ENCODE measurements at regions not wholly inside any gene's neighbourhood (a gene's known extent, or its start where the extent isn't known, plus 50 kb on each side); places are given as distances from the start of the nearest gene placed in this dataset.

- no peak for ATAC-seq
- no peak for DNase-seq
- H3K36me3 Mint-ChIP-seq (ENCODE audit: low read depth) = no peaks in the 10 kb centered on the region
- CTCF ChIA-PET = no interaction called here
- H3K4me3 Mint-ChIP-seq = no peak overlapping the region
- H3K4me1 Mint-ChIP-seq (ENCODE audit: low read depth) = no peaks in the 10 kb centered on the region
- no peaks in the 10 kb centered on the region for H3K27me3 Mint-ChIP-seq (ENCODE audit: low read depth)
- peaks cover 6% of the 10 kb centered on the region for H3K9me3 Mint-ChIP-seq (ENCODE audit: insufficient read depth)
- POLR2A ChIA-PET = no interaction called here
- H3K27ac Mint-ChIP-seq = no peak overlapping the region
Measured at GRCh38 chr7:34371922-34372321, 286.1 kb upstream of the NPSR1 start.

- no peaks in the 10 kb centered on the region for H3K4me1 Mint-ChIP-seq (ENCODE audit: low read depth)
- peaks cover 6% of the 10 kb centered on the region for H3K9me3 Mint-ChIP-seq (ENCODE audit: insufficient read depth)
- H3K4me3 Mint-ChIP-seq = no peak overlapping the region
- H3K27ac Mint-ChIP-seq = no peak overlapping the region
- DNase-seq (no peak), ATAC-seq (no peak)
- POLR2A ChIA-PET = no interaction called here
- CTCF ChIA-PET = no interaction called here
- H3K36me3 Mint-ChIP-seq (ENCODE audit: low read depth) = no peaks in the 10 kb centered on the region
- H3K27me3 Mint-ChIP-seq (ENCODE audit: low read depth) = no peaks in the 10 kb centered on the region
Measured at GRCh38 chr7:34373940-34374339, 284.1 kb upstream of the NPSR1 start.

- H3K27ac Mint-ChIP-seq = no peak overlapping the region
- no peaks in the 10 kb centered on the region for H3K27me3 Mint-ChIP-seq (ENCODE audit: low read depth)
- ATAC-seq (no peak), DNase-seq (no peak)
- H3K4me1 Mint-ChIP-seq (ENCODE audit: low read depth) = no peaks in the 10 kb centered on the region
- H3K9me3 Mint-ChIP-seq (ENCODE audit: insufficient read depth) = peaks cover 24% of the 10 kb centered on the region
- no peaks in the 10 kb centered on the region for H3K36me3 Mint-ChIP-seq (ENCODE audit: low read depth)
- ChIA-PET CTCF (no interaction called here), POLR2A (no interaction called here)
- H3K4me3 Mint-ChIP-seq = no peak overlapping the region
Measured at GRCh38 chr7:34382166-34382893, 275.7 kb upstream of the NPSR1 start.

- ATAC-seq = no peak
- POLR2A ChIA-PET = no interaction called here
- Mint-ChIP-seq H3K27ac (no peak overlapping the region), H3K27me3 (ENCODE audit: low read depth) (no peaks in the 10 kb centered on the region), H3K4me1 (ENCODE audit: low read depth) (no peaks in the 10 kb centered on the region), H3K9me3 (ENCODE audit: insufficient read depth) (peaks cover 24% of the 10 kb centered on the region), H3K36me3 (ENCODE audit: low read depth) (no peaks in the 10 kb centered on the region), H3K4me3 (no peak overlapping the region)
- CTCF ChIA-PET = no interaction called here
- DNase-seq = no peak
Measured at GRCh38 chr7:34385384-34385783, 272.6 kb upstream of the NPSR1 start.

- no peak overlapping the region for H3K27ac Mint-ChIP-seq
- DNase-seq (no peak), ATAC-seq (no peak)
- ChIA-PET POLR2A (no interaction called here), CTCF (no interaction called here)
- no peaks in the 10 kb centered on the region for H3K27me3 Mint-ChIP-seq (ENCODE audit: low read depth)
- H3K4me1 Mint-ChIP-seq (ENCODE audit: low read depth) = no peaks in the 10 kb centered on the region
- no peaks in the 10 kb centered on the region for H3K36me3 Mint-ChIP-seq (ENCODE audit: low read depth)
- peaks cover 6% of the 10 kb centered on the region for H3K9me3 Mint-ChIP-seq (ENCODE audit: insufficient read depth)
- H3K4me3 Mint-ChIP-seq = no peak overlapping the region
Measured at GRCh38 chr7:34389332-34390078, 268.5 kb upstream of the NPSR1 start.

- Mint-ChIP-seq H3K27ac (no peak overlapping the region), H3K9me3 (ENCODE audit: insufficient read depth) (peaks cover 5% of the 10 kb centered on the region), H3K4me1 (ENCODE audit: low read depth) (no peaks in the 10 kb centered on the region), H3K36me3 (ENCODE audit: low read depth) (no peaks in the 10 kb centered on the region), H3K4me3 (no peak overlapping the region), H3K27me3 (ENCODE audit: low read depth) (no peaks in the 10 kb centered on the region)
- POLR2A ChIA-PET = no interaction called here
- CTCF ChIA-PET = no interaction called here
- no peak for ATAC-seq
- no peak for DNase-seq
Measured at GRCh38 chr7:34390103-34390502, 267.9 kb upstream of the NPSR1 start.

- peaks cover 5% of the 10 kb centered on the region for H3K9me3 Mint-ChIP-seq (ENCODE audit: insufficient read depth)
- POLR2A ChIA-PET = no interaction called here
- no peaks in the 10 kb centered on the region for H3K4me1 Mint-ChIP-seq (ENCODE audit: low read depth)
- DNase-seq = no peak
- no peaks in the 10 kb centered on the region for H3K27me3 Mint-ChIP-seq (ENCODE audit: low read depth)
- CTCF ChIA-PET = no interaction called here
- no peak for ATAC-seq
- H3K36me3 Mint-ChIP-seq (ENCODE audit: low read depth) = no peaks in the 10 kb centered on the region
- H3K4me3 Mint-ChIP-seq = no peak overlapping the region
- H3K27ac Mint-ChIP-seq = no peak overlapping the region
Measured at GRCh38 chr7:34392972-34393371, 265.0 kb upstream of the NPSR1 start.

- DNase-seq (no peak), ATAC-seq (no peak)
- H3K36me3 Mint-ChIP-seq (ENCODE audit: low read depth) = no peaks in the 10 kb centered on the region
- no peaks in the 10 kb centered on the region for H3K4me1 Mint-ChIP-seq (ENCODE audit: low read depth)
- H3K4me3 Mint-ChIP-seq = no peak overlapping the region
- ChIA-PET POLR2A (no interaction called here), CTCF (no interaction called here)
- H3K27me3 Mint-ChIP-seq (ENCODE audit: low read depth) = no peaks in the 10 kb centered on the region
- peaks cover 5% of the 10 kb centered on the region for H3K9me3 Mint-ChIP-seq (ENCODE audit: insufficient read depth)
- no peak overlapping the region for H3K27ac Mint-ChIP-seq
Measured at GRCh38 chr7:34396437-34397064, 261.5 kb upstream of the NPSR1 start.

GRCh38 chr7:34401776-34402175 lies 256.2 kb upstream of the NPSR1 start:
- H3K27me3 Mint-ChIP-seq (ENCODE audit: low read depth) = no peaks in the 10 kb centered on the region
- no peak for DNase-seq
- no peaks in the 10 kb centered on the region for H3K36me3 Mint-ChIP-seq (ENCODE audit: low read depth)
- no peak for ATAC-seq
- ChIA-PET POLR2A (no interaction called here), CTCF (no interaction called here)
- no peak overlapping the region for H3K4me3 Mint-ChIP-seq
- no peaks in the 10 kb centered on the region for H3K9me3 Mint-ChIP-seq (ENCODE audit: insufficient read depth)
- no peaks in the 10 kb centered on the region for H3K4me1 Mint-ChIP-seq (ENCODE audit: low read depth)
- no peak overlapping the region for H3K27ac Mint-ChIP-seq

GRCh38 chr7:34406848-34407530 lies 251.0 kb upstream of the NPSR1 start:
- no peaks in the 10 kb centered on the region for H3K27me3 Mint-ChIP-seq (ENCODE audit: low read depth)
- H3K9me3 Mint-ChIP-seq (ENCODE audit: insufficient read depth) = no peaks in the 10 kb centered on the region
- ATAC-seq (no peak), DNase-seq (no peak)
- POLR2A ChIA-PET = no interaction called here
- H3K36me3 Mint-ChIP-seq (ENCODE audit: low read depth) = no peaks in the 10 kb centered on the region
- H3K4me1 Mint-ChIP-seq (ENCODE audit: low read depth) = no peaks in the 10 kb centered on the region
- no peak overlapping the region for H3K27ac Mint-ChIP-seq
- no peak overlapping the region for H3K4me3 Mint-ChIP-seq
- CTCF ChIA-PET = no interaction called here

GRCh38 chr7:34407586-34407985 lies 250.4 kb upstream of the NPSR1 start:
- H3K9me3 Mint-ChIP-seq (ENCODE audit: insufficient read depth) = no peaks in the 10 kb centered on the region
- no peak for DNase-seq
- ATAC-seq = no peak
- ChIA-PET CTCF (no interaction called here), POLR2A (no interaction called here)
- H3K27ac Mint-ChIP-seq = no peak overlapping the region
- H3K4me1 Mint-ChIP-seq (ENCODE audit: low read depth) = no peaks in the 10 kb centered on the region
- no peak overlapping the region for H3K4me3 Mint-ChIP-seq
- no peaks in the 10 kb centered on the region for H3K36me3 Mint-ChIP-seq (ENCODE audit: low read depth)
- H3K27me3 Mint-ChIP-seq (ENCODE audit: low read depth) = no peaks in the 10 kb centered on the region

- CTCF ChIA-PET = no interaction called here
- H3K27ac Mint-ChIP-seq = no peak overlapping the region
- DNase-seq = no peak
- H3K27me3 Mint-ChIP-seq (ENCODE audit: low read depth) = no peaks in the 10 kb centered on the region
- no peaks in the 10 kb centered on the region for H3K36me3 Mint-ChIP-seq (ENCODE audit: low read depth)
- H3K4me3 Mint-ChIP-seq = no peak overlapping the region
- POLR2A ChIA-PET = no interaction called here
- no peak for ATAC-seq
- H3K9me3 Mint-ChIP-seq (ENCODE audit: insufficient read depth) = no peaks in the 10 kb centered on the region
- H3K4me1 Mint-ChIP-seq (ENCODE audit: low read depth) = no peaks in the 10 kb centered on the region
Measured at GRCh38 chr7:34417781-34418180, 240.2 kb upstream of the NPSR1 start.
